Large intestine (tissue), 3 donors: ENCODE measurements at regions not wholly inside any gene's neighbourhood (a gene's known extent, or its start where the extent isn't known, plus 50 kb on each side); places are given as distances from the start of the nearest gene placed in this dataset.
"Not testable (repeated sequence)": the region's sequence is repeated elsewhere in the genome, so short reads cannot be mapped to it uniquely, and the experiment has no call there.

ENCODE experiments used
- DNase-seq, 2 donors: peaks; one replicate each; pipeline versions ENCODE4 v3.0.0 to v3.0.0-alpha.2; 2013
- H3K27ac ChIP-seq: one replicate; pipeline ENCODE4 v1.5.1; 2013; ENCODE audit warnings: low read length
- H3K27me3 ChIP-seq: 2 replicates; pipeline ENCODE4 v1.6.1; 2013; ENCODE audit warnings: low read length; ENCODE audit not compliant: control insufficient read depth, insufficient read depth
- H3K36me3 ChIP-seq: 2 replicates; pipeline ENCODE4 v1.6.1; 2013; ENCODE audit warnings: low read length; ENCODE audit not compliant: control insufficient read depth, insufficient read depth
- H3K4me1 ChIP-seq: one replicate; pipeline ENCODE4 v1.6.1; 2013; ENCODE audit warnings: low read length; ENCODE audit not compliant: control insufficient read depth, insufficient read depth
- H3K4me3 ChIP-seq: one replicate; pipeline ENCODE4 v1.5.1; 2013; ENCODE audit warnings: low read length
- H3K9me3 ChIP-seq: one replicate; pipeline ENCODE4 v1.6.1; 2013; ENCODE audit warnings: mild to moderate bottlenecking, low read depth, low read length, moderate library complexity; ENCODE audit not compliant: control insufficient read depth
- WGBS: methylation state at CpG from one replicate; pipeline ENCODE4 v1.1.5; 2013; ENCODE audit warnings: low lambda C conversion rate; ENCODE audit not compliant: insufficient coverage; 5-methylcytosine and 5-hydroxymethylcytosine counted together

DNA sequence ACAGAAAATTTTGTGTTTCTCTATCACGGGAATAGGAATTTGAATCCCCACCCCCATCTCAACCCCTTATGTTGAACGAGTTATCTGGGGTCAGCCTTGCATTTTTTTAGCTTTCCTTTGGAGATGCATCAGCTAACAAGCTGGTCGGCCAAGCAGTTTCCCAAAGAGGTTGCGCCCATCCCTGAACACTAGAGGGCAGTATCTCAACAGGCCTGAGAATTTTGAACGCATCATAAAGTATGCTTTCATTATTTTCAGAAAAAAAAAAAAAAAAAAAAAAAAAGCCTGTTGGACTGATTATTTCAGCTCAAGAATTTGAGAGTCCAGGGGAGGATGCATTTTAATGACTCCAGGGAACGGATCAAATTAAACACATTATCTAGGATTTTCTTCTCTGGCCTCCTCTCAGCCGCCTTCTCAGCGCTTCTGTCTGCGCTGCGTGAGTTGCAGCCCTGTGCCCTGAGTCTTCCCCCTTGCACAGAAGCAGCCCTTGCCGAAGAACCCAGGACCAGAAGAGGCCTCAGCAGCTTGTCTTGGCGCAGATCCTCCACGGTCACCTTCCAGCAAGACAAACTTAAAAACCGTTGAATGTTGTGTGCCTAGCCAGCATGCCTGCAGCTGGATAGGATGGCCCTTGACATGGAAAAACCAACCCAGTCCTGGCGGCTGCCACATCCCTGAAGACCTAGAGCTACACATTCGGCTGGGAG is 76.6 kb upstream of the GZMB start:
- peak; percentile 12 to 38 for DNase-seq
- no peaks in the 10 kb centered on the region for H3K27me3 ChIP-seq
- H3K4me1 ChIP-seq, result no peaks in the 10 kb centered on the region
- no peak overlapping the region for H3K4me3 ChIP-seq
- no peaks in the 10 kb centered on the region for H3K9me3 ChIP-seq
- no peak overlapping the region for H3K27ac ChIP-seq
- WGBS, result no CpG with 5 or more reads among the region's 16 CpGs
- H3K36me3 ChIP-seq, result no peaks in the 10 kb centered on the region

DNA sequence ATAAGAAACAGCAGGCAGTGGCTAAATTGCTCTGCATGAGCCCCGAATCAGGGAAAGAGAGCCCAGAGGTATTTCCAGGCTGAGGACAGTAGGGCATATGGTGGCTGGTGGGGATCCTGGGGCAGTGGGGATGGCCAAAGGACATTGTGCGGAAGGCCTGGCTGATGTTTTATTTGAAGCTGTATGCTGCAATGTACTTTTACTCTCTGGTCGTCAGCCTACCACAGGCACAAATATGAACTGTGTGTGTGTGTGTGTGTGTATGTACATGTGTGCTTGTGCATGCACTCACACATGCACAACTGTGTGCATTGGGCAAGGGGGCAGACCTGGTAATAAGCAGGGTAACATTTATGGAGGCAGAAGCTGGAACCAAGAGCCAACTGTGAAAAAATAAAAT is 74.7 kb upstream of the GZMB start:
- WGBS, result 86% methylated on average over 1 of the region's 3 CpGs
- H3K4me1 ChIP-seq, result no peaks in the 10 kb centered on the region
- no peaks in the 10 kb centered on the region for H3K9me3 ChIP-seq
- H3K27ac ChIP-seq, result no peak overlapping the region
- no peaks in the 10 kb centered on the region for H3K27me3 ChIP-seq
- no peaks in the 10 kb centered on the region for H3K36me3 ChIP-seq
- no peak for DNase-seq
- H3K4me3 ChIP-seq, result no peak overlapping the region

DNA sequence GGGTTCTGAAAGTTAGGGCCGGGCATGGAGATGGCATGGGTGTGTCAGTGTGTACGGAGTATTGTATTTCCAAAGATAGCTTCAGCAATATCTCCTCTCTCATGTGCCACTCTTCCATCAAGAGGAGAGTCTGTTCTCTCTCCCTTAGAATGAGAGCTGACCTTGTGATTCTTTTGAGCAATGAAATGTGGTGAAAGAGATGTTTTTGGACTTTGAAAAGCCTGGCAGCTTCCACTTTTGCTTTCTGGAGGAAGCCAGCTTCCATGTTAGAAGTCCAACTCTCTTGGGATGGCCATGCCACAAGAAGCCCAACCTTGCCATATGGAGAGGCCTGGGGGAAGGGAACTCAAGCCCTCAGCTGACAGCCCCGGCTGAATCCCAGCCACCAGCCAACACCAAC is 72.4 kb upstream of the GZMB start:
- no peak overlapping the region for H3K27ac ChIP-seq
- no peaks in the 10 kb centered on the region for H3K27me3 ChIP-seq
- no peaks in the 10 kb centered on the region for H3K36me3 ChIP-seq
- no peaks in the 10 kb centered on the region for H3K9me3 ChIP-seq
- H3K4me1 ChIP-seq, result no peaks in the 10 kb centered on the region
- DNase-seq, result no peak
- WGBS, result no CpG with 5 or more reads among the region's 3 CpGs
- no peak overlapping the region for H3K4me3 ChIP-seq

DNA sequence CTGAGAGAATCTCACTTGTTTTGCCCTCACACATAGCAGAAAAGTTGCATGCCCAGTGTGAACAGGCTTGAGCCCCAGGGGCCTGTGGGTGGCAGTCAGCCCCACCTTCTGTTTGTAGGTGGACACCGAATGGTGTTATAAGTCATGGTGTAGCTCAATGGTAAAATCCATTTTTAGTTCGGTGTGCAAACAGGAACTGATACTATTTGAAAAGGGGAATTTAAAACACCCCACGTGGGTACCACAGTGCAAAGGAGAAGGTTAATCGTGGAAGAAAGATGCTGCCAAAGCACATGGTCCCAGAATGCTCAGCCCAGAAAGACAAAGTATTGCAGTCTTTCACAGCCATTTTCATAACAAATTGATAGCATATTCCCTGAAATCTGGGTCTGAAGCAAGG is 71.8 kb upstream of the GZMB start:
- Histone ChIP-seq H3K27ac (no peak overlapping the region), H3K4me3 (no peak overlapping the region), H3K27me3 (no peaks in the 10 kb centered on the region), H3K9me3 (no peaks in the 10 kb centered on the region), H3K4me1 (no peaks in the 10 kb centered on the region), H3K36me3 (no peaks in the 10 kb centered on the region)
- DNase-seq, result no peak
- no CpG with 5 or more reads among the region's 4 CpGs for WGBS

DNA sequence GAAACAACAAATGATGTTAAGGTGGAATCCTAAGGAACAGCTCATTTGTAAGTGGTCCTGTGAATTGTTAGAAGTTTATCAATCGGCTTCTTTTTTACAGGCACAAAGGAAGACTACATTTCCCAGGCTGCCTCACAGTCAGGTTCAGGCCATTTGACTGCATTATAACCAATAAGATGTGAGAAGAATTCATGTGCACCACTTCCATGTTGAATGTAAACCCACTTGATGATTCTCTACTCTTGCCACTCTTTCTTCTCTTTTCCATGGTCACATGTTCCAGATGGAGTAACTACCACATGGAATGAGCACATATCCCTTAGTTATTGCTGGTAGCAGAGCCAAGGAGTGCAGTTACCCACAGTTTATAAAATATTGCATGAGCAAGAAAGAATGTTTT is 67.1 kb upstream of the GZMB start:
- Histone ChIP-seq H3K27me3 (no peaks in the 10 kb centered on the region), H3K4me1 (no peaks in the 10 kb centered on the region), H3K27ac (no peak overlapping the region), H3K9me3 (peaks cover 4% of the 10 kb centered on the region), H3K4me3 (no peak overlapping the region), H3K36me3 (no peaks in the 10 kb centered on the region)
- no CpG with 5 or more reads among the region's 1 CpG for WGBS
- no peak for DNase-seq

DNA sequence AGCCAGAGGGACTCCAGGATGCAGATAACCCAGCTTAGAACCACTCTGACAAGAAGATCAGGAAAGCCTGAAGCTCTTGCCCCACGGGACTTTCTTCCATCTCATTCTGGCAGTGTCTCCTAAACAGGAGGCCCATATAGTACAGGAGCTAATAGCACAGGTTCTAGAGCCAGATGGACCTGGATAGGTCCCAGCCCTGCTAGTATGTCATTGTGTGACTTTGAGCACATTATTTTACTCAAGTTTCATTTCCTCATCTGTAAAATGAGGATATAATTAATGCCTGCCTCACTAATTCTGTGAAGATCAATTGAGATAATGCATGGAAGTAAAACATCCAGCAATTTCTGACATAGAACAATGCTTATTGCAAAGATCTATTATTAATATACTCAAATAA is 66.5 kb upstream of the GZMB start:
- no peaks in the 10 kb centered on the region for H3K36me3 ChIP-seq
- no peak for DNase-seq
- no peak overlapping the region for H3K27ac ChIP-seq
- WGBS, result no CpG with 5 or more reads among the region's 1 CpG
- H3K27me3 ChIP-seq, result no peaks in the 10 kb centered on the region
- peaks cover 4% of the 10 kb centered on the region for H3K9me3 ChIP-seq
- H3K4me1 ChIP-seq, result no peaks in the 10 kb centered on the region
- H3K4me3 ChIP-seq, result no peak overlapping the region

DNA sequence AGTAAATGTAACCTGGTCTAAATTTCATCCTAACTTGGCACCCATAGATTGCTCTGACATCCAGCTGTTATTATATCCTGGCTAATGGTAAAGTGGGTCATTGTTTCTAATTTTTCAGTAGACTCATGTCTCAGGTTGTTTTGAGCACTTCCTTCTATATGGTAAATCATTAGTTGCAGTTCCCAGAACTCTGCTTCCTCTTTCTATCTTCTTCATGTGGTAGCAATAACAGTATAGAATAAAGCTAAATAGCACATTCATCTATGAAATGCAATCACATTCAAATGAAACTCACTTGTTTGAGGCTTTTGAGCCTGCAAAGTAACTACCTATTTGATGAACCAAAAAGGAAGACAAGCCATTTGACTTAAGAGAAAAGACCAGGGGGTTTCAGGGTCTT is 65.1 kb upstream of the GZMB start:
- Histone ChIP-seq H3K9me3 (peaks cover 4% of the 10 kb centered on the region), H3K27ac (no peak overlapping the region), H3K4me3 (no peak overlapping the region), H3K36me3 (no peaks in the 10 kb centered on the region), H3K27me3 (no peaks in the 10 kb centered on the region), H3K4me1 (no peaks in the 10 kb centered on the region)
- DNase-seq, result no peak

DNA sequence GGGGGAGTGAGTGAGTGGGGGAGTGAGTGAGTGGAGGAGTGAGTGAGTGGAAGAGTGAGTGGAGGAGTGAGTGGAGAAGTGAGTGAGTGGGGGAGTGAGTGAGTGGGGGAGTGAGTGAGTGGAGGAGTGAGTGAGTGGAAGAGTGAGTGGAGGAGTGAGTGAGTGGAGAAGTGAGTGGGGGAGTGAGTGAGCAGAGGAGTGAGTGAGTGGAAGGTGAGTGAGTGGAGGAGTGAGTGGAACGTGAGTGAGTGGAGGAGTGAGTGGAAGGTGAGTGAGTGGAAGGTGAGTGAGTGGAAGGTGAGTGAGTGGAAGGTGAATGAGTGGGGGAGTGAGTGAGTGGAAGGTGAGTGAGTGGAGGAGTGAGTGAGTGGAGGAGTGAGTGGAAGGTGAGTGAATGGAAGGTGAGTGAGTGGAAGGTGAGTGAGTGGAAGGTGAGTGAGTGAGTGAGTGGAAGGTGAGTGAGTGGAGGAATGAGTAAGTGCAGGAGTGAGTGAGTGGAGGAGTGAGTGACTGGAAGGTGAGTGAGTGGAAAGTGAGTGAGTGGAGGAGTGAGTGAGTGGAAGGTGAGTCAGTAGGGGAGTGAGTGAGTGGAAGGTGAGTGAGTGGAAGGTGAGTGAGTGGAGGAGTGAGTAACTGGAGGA is 62.4 kb upstream of the GZMB start:
- not testable (repeated sequence) for H3K9me3 ChIP-seq, H3K4me3 ChIP-seq, H3K27me3 ChIP-seq, DNase-seq, H3K36me3 ChIP-seq, H3K4me1 ChIP-seq, H3K27ac ChIP-seq
- no CpG with 5 or more reads among the region's 1 CpG for WGBS

DNA sequence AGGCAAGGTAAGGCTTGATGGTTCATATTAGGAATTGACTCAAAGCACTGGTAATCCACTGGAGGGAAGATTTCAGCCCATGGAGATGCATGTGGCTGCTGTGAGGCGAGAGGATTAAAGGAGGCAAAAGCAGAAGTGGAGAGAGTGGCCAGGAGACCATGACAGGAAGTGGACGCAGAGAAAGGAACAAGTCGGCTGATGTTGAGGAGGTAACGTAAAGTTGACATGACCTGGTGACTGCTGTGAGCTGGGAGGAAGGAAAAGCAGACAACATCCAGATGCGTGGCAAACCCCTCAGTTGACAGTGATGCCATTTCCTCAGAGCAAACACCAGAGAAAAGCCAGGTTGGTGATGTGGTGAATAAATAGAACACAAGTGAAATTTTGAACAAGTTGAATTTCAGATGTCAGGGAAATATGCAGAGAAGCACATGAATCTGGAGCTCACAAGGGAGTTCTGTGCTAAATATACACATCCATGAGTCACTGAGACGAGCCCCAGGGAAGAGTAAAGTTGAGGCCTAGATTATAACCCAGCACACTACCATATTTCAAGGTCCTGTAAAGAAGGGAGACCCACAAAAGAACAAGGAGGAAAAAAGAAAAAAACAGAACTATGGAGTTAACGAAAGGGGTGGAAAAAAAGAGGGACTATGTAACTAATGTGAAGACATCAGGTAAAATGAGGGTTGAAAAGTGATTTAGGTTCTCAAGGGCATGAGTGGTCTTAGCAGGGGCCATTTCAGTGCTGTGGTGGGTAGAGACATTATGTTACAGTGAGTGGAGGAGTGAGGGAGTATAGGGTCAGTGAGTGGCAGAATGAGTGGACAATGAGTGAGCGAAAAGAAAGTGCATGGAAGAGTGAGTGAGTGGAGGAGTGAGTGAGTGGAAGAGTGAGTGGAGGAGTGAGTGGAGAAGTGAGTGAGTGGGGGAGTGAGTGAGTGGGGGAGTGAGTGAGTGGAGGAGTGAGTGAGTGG is 61.6 kb upstream of the GZMB start:
- H3K36me3 ChIP-seq, result no peaks in the 10 kb centered on the region
- H3K27ac ChIP-seq, result no peak overlapping the region
- WGBS, result 83% methylated on average over 6 of the region's 8 CpGs
- peaks cover 2% of the 10 kb centered on the region for H3K27me3 ChIP-seq
- no peak overlapping the region for H3K4me3 ChIP-seq
- H3K4me1 ChIP-seq, result no peaks in the 10 kb centered on the region
- peaks cover 4% of the 10 kb centered on the region for H3K9me3 ChIP-seq
- DNase-seq, result peak in 1 of 2 donors; percentile 6

DNA sequence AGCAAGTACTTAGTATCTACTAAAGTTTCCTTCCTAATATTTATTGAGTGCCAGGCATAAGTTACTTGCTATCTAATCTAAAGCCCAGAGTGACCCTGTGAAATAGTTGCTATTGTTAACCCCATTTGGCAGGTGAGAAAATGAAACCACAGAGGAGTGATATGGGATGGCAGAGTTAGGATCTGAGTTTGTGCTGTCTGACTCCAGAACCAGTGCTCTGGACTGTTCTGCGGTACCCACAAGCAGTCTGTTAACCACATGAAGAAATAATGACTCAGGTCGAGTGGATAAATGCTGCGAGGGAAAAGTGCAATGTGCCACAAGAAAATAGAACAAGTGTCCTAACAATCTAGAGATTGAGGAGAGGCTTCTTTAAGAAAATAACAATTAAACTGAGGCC is 60.7 kb upstream of the GZMB start:
- Histone ChIP-seq H3K27me3 (peaks cover 5% of the 10 kb centered on the region), H3K4me1 (no peaks in the 10 kb centered on the region), H3K36me3 (no peaks in the 10 kb centered on the region), H3K9me3 (peaks cover 4% of the 10 kb centered on the region), H3K4me3 (no peak overlapping the region), H3K27ac (no peak overlapping the region)
- WGBS, result 73% methylated on average over 2 of the region's 3 CpGs
- no peak for DNase-seq
